Activated CD4-positive, CD25-positive, alpha-beta regulatory T cell treated with anti-CD3 and anti-CD28 coated beads, Interleukin-2, amount 50 U/mL, for 72 hours (primary cell): ENCODE measurements at regions not wholly inside any gene's neighbourhood (a gene's known extent, or its start where the extent isn't known, plus 50 kb on each side); places are given as distances from the start of the nearest gene placed in this dataset.

Experiments
- DNase-seq: peaks from one replicate; pipeline ENCODE4 v3.0.0; 2021

GRCh38 chr5:117880932-117881331 lies 1107.4 kb downstream of the DTWD2 start:
- DNase-seq = no peak

DNA sequence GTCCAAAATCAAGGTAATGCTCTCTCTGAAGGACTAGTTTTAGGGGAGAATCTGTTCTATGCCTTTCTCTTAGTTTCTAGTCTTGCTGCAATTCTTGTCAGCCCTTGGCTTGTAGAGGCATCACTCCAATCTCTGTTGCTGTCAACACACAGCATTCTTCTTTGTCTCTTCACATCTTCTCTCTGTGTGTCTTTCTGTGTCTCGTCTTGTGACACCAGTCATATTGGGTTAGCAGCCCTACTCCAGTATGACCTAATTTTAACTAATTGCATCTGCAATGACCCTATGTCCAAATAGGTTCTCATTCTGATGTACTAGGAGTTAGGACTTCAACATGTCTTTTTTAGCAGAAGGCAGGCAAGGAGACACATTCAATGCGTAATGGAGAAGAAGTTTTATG lies 1110.6 kb downstream of the DTWD2 start:
- no peak for DNase-seq

GRCh38 chr5:117872798-117873368 lies 1115.5 kb downstream of the DTWD2 start:
- no peak for DNase-seq

- DNase-seq = no peak
Observed at GRCh38 chr5:117869596-117869995, 1118.8 kb downstream of the DTWD2 start.

DNA sequence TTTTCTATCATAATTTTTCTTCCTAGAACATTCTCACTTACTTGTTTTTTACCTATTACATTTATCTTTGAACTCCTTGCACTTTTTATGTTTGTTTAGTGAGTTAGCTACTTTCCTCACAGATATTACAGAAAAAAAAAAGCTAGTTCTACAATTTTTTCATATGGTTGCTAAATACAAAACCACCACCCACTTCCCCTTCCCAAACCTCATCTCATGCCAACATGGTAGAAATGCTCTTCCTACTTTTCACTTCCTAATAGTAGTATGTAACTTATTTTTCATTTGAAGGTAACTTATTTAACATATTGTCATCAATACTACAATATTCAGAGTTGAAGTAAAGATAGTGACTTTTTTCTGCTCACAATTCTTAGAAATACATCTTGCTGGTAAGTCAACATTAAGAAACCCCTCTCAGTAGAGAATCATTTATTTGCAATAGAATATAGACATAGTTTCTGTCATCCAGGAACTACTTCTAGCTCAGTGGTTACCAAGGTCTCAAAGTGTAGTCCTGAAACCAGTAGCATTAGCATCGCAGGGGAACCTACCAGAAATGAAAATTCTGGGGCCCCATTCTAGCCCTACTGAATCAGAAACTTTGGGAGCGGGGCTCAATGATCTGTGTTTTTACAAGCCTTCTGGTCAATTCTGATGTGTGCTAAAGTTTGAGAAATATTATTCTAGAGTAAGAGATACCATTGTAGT lies 1124.6 kb downstream of the DTWD2 start:
- no peak for DNase-seq

DNA sequence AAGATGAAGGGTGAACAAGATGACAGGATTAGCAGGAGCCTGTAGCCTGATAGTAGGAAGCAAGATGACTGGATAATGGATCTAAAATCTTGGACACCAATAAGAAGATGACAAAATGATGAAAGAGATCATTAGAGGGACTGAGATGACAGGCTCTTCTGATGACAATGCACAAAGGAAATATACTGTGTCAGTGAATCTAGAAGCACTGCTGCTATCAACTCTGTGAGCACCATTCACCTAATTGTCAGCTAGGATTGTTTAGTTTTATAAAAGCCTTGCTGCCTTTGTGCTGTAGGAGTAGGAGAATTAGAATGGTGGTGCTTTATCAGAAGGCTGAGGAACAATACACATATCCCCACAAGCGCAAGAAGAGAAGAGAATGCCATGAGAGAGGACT lies 1127.8 kb downstream of the DTWD2 start:
- DNase-seq = no peak

- no peak for DNase-seq
Observed at GRCh38 chr5:117859176-117859575, 1129.2 kb downstream of the DTWD2 start.

DNA sequence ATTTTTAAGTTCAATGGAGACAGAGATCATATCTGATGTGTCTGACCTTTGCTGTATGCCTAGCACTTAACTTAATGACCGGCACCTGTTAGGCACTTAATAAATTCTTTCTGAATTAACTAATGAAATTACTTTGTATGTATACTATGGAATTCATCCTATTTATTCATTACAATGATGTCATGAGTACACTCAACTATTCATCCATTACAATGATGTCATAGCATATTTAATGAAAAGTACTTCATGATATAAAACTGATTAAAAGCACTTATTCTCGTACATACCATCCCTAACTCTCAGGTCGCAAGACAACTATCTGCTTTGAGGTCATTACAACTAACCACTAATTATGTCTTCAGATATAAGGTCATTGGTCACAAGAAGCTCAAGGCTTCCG lies 1131.6 kb downstream of the DTWD2 start:
- no peak for DNase-seq

DNA sequence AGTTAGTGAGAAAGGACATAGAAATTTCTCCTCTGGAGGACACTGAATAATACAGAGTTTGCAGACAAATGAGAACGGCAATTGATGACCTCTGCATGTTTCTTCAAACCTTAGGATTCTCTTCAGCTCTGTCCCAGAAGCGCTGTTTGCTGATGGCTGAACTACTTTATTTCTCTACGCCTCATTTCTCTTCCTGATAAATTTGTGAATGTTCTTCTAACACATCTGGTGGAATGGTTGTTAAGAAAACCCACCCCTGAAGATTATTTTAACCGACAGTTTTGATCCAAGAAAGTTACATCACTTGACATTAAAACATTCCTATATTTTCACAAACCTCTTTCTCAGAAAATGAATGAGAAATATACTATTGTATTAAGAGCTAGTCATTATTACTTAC lies 1150.6 kb downstream of the DTWD2 start:
- DNase-seq = no peak

- no peak for DNase-seq
Observed at GRCh38 chr5:117833691-117834090, 1154.7 kb downstream of the DTWD2 start.

DNA sequence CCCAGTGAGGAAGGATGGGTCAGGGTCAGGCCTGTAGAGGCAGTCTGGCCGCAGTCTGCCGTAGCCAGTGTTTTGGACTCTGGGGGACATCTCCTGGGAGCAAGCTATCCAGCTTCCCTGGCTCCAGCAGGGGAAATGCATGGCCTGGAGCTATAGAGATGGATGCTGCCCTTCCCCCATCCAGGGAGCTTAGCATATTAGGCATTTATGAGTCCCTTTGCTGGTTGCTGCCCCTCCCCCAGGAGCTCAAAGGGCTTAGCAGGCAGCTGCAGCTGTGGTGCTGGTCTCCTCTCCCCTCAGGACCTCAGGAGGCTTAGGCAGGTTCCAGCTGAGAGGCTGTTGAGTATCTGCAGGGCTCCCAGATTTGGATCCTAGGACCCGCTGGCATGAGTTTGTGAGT lies 1158.7 kb downstream of the DTWD2 start:
- DNase-seq = no peak

- no peak for DNase-seq
Observed at GRCh38 chr5:117813850-117814249, 1174.5 kb downstream of the DTWD2 start.

- no peak for DNase-seq
Observed at GRCh38 chr5:117812861-117813260, 1175.5 kb downstream of the DTWD2 start.

GRCh38 chr5:117809251-117809650 lies 1179.1 kb downstream of the DTWD2 start:
- DNase-seq = no peak

DNA sequence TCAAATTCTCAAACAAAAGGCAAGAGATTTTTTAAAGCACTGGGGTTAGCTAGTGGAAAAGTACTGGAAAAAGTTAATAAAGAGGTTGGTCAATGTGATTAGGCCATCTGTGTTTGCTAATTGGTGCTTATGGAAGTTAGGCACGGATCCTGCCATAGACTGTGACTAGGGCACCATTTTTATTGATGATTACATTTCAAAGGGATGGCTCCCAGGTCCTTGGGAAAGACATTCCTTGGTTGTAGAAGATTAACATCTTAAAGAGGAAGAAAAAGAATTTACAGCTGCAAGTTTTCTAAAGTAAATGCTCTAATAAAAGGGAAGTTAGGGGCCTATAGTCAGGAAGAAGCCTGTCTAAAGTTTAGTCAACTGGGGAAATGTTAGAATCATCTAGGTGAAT lies 1183.3 kb downstream of the DTWD2 start:
- DNase-seq = no peak

- no peak for DNase-seq
Observed at GRCh38 chr5:117803533-117803932, 1184.8 kb downstream of the DTWD2 start.

DNA sequence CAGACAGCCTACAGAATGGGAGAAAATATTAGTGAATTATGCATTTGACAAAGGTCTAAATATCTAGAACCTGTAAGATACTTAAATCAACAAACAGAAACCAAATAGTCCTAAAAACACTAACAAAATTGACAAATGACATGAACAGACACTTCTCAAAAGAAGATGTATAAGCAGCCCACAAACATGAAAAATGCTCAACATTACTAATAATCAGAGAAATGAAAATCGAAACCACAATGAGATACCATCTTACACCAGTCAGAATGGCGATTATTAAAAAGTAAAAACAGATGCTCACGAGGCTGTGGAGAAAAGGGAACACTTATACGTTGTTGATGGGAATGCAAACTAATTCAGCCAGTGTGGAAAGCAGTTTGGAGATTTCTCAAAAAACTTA lies 1186.8 kb downstream of the DTWD2 start:
- DNase-seq = no peak

- DNase-seq = no peak
Observed at GRCh38 chr5:117800261-117800660, 1188.1 kb downstream of the DTWD2 start.

- DNase-seq = no peak
Observed at GRCh38 chr5:117794847-117795246, 1193.5 kb downstream of the DTWD2 start.

GRCh38 chr5:117793963-117794362 lies 1194.4 kb downstream of the DTWD2 start:
- no peak for DNase-seq

- no peak for DNase-seq
Observed at GRCh38 chr5:117792476-117792875, 1195.9 kb downstream of the DTWD2 start.

- DNase-seq = no peak
Observed at GRCh38 chr5:117788596-117788995, 1199.8 kb downstream of the DTWD2 start.

DNA sequence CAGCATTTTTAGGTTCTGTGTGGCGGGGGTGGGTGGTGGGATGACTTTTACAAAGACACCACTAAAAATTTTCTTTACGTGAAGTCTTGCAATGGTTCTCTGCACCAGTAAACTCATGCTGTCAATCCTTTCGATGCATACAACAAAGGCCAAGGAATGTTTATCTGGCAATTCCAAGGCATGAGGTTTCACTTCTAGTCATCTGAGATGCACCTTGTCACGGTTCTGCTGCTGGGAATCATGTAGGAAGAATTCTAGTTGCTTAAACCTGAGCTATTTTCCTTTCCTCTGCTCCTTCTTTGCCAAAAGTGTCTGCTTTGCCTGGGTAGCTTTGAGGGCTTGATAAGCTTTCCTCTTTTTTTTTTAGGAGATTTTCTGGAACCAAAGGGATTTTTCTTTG lies 1204.5 kb upstream of the SEMA6A start:
- DNase-seq = no peak

DNA sequence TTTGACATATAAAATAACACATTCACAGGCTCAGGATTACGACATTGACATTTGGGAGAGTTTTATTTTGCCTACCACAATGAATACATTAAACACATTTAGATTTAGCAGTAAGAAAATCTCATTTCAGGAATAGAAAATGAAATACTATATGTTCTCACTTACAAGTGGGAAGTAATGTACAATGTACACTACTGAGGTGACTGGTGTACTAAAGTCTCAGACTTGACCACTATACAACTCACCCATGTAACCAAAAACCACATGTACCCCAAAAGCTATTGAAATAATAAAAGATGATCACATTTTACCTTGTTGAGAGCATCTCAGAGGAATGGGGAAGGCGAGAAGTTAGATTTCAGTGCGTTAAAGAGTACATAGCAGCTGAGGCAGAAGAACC lies 1202.4 kb upstream of the SEMA6A start:
- no peak for DNase-seq

DNA sequence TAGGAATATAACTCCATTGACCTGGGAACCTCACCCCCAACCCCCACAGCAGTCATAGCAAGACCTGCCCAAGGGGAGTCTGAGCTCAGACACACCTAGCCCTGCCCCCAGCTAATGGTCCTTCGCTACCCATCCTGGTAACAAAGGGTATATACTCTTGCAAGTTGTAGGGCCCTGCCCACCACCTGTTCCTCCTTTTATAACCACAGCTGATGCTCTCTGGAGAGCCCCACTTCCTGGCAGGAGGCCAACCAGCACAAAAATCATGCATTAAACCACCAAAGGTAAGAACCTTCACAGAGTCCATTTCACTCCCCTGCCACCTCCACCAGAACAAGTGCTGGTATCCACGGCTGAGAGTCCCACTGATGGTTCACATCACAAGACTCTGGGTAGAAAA lies 1195.3 kb upstream of the SEMA6A start:
- DNase-seq = no peak
